ENCODE measurements at regions not wholly inside any gene's neighbourhood (a gene's known extent, or its start where the extent isn't known, plus 50 kb on each side); places are given as distances from the start of the nearest gene placed in this dataset.

- TF ChIP-seq CTCF (optimal IDR thresholded peaks at IDR 0.05 in 1 of 3, IDR thresholded peaks at IDR 0.05 in 1 of 3, conservative IDR thresholded peaks at IDR 0.05 in 1 of 3; ENCODE audit: extremely low read depth in 1 of 3, insufficient read depth in 2 of 3, low read length in 3 of 3) = no peak
- TF ChIP-seq EZH2 (IDR thresholded peaks at IDR 0.05; ENCODE audit: low read length) = no peak
These were observed 247.4 kb upstream of the TPM1 start for GRCh38 chr15:62795171-62795570.

All from keratinocyte (primary cell).